ENCODE measurements at regions not wholly inside any gene's neighbourhood (a gene's known extent, or its start where the extent isn't known, plus 50 kb on each side); places are given as distances from the start of the nearest gene placed in this dataset.

DNA sequence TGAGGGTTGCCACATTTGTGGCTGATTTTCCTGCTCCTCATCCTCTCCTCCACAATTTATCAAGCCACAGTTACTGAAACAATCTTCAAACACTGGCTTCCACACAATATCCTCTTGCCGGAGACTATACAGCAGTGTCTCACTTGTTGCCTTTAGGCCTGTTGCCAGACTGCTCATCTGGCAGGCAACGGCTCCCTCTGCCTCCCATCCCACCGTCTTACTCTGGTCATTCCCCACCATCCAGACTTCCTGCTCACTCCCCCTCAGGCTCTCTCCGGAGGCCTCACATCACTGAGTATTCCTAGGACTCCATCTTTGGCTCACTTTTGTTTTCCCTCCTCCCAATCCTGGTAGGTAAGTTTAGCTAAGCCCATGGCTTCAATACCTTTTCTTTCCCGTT lies 301.9 kb downstream of the IL20RB start:
- Histone ChIP-seq H3K36me3 (replicated peaks in 1 of 2; ENCODE audit: control insufficient read depth in 1 of 2, insufficient read depth in 2 of 2, low read length in 2 of 2) (no peaks in the 10 kb centered on the region), H3K9ac (ENCODE audit: insufficient read depth, low read length, poor library complexity, severe bottlenecking) (no peak overlapping the region), H3K4me1 (ENCODE audit: control insufficient read depth in 1 of 2, insufficient read depth in 2 of 2, low read length in 2 of 2) (no peaks in the 10 kb centered on the region), H3K4me2 (replicated peaks; ENCODE audit: extremely low read depth, low read length, poor library complexity, severe bottlenecking) (no peak overlapping the region), H2AFZ (ENCODE audit: insufficient read depth, low read depth, low read length, poor library complexity, severe bottlenecking) (no peak overlapping the region), H3K27me3 (ENCODE audit: control insufficient read depth in 2 of 2, insufficient read depth in 2 of 2, low read length in 2 of 2) (no peaks in the 10 kb centered on the region), H3K27ac (ENCODE audit: low read depth in 1 of 2, low read length in 2 of 2) (no peak overlapping the region), H4K20me1 (ENCODE audit: insufficient read depth, low read length) (no peaks in the 10 kb centered on the region), H3K4me3 (replicated peaks in 1 of 3; ENCODE audit: low read depth in 2 of 3, low read length in 3 of 3) (no peak overlapping the region), H3K79me2 (ENCODE audit: insufficient read depth, low read length) (no peaks in the 10 kb centered on the region), H3K9me3 (replicated peaks in 1 of 2; ENCODE audit: control insufficient read depth in 1 of 2, insufficient read depth in 1 of 2, low read length in 2 of 2) (peaks cover 0 to 3% of the 10 kb centered on the region in 2 donors)
- Mint-ChIP-seq H3K27me3 (ENCODE audit: low read depth in 3 of 3) (peaks cover 0 to 5% (median 3%) of the 10 kb centered on the region in 3 donors), H3K9me3 (peaks cover 0 to 8% (median 2%) of the 10 kb centered on the region in 7 donors), H3K4me1 (no peaks in the 10 kb centered on the region), H3K27ac (no peak overlapping the region), H3K4me3 (no peak overlapping the region), H3K36me3 (no peaks in the 10 kb centered on the region)
- intact Hi-C loops (cut with micrococcal nuclease): no loop called here
- no peak for DNase-seq
- 35% methylated on average over 4 of the region's 5 CpGs for WGBS (ENCODE audit: insufficient coverage)
- TF ChIP-seq, protein P1, sequence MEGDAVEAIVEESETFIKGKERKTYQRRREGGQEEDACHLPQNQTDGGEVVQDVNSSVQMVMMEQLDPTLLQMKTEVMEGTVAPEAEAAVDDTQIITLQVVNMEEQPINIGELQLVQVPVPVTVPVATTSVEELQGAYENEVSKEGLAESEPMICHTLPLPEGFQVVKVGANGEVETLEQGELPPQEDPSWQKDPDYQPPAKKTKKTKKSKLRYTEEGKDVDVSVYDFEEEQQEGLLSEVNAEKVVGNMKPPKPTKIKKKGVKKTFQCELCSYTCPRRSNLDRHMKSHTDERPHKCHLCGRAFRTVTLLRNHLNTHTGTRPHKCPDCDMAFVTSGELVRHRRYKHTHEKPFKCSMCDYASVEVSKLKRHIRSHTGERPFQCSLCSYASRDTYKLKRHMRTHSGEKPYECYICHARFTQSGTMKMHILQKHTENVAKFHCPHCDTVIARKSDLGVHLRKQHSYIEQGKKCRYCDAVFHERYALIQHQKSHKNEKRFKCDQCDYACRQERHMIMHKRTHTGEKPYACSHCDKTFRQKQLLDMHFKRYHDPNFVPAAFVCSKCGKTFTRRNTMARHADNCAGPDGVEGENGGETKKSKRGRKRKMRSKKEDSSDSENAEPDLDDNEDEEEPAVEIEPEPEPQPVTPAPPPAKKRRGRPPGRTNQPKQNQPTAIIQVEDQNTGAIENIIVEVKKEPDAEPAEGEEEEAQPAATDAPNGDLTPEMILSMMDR (IDR thresholded peaks at IDR 0.05): no peak

DNA sequence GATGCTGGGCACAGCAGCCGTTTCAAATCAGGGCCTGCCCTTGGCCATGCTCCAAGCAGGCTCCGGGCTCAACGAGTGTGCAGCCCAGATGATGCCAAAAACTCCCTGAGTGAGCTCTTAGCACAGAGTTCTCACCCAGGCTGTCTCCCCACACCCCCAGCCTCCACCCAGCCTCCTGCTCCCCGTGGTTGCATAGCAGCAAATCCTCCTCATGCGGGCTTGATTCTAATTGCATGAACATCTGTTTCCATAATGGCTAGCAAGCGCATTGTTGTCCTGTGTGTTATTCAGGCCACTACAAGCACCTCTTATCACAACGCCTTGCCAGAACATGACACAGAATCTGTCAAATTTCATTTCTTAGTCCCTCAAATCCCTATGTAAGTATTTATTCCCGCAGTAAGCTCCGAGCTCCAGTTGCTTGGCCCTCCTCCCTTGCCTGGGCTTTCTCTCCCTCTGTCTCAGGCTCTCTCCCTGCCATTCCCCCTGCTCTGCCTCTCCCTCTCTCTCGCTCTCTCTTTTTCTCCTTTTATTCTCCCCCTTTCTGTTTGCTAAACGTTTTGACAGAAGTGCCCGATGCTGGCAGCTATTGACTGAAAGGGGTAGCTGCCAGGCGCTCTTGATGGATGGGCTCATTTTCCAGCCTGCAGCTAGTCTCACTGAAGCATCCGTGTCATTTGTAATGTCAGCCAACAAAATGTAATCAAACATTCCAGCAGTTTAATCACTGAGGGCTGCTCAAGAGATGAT lies 306.5 kb downstream of the IL20RB start:
- no peak overlapping the region for H2AFZ ChIP-seq (ENCODE audit: insufficient read depth, low read depth, low read length, poor library complexity, severe bottlenecking)
- Mint-ChIP-seq H3K9me3 (peaks cover 0 to 5% (median 2%) of the 10 kb centered on the region in 7 donors), H3K27ac (no peak overlapping the region), H3K36me3 (no peaks in the 10 kb centered on the region), H3K27me3 (ENCODE audit: low read depth in 3 of 3) (peaks cover 0 to 5% (median 4%) of the 10 kb centered on the region in 3 donors), H3K4me1 (no peaks in the 10 kb centered on the region), H3K4me3 (peak overlapping the region in 1 of 2 donors; percentile 6)
- H3K9ac ChIP-seq (ENCODE audit: insufficient read depth, low read length, poor library complexity, severe bottlenecking): no peak overlapping the region
- H3K4me2 ChIP-seq (replicated peaks; ENCODE audit: extremely low read depth, low read length, poor library complexity, severe bottlenecking): no peak overlapping the region
- H3K27ac ChIP-seq (ENCODE audit: low read depth in 1 of 2, low read length in 2 of 2): no peak overlapping the region
- intact Hi-C loops (cut with micrococcal nuclease): no loop called here
- peaks cover 0 to 3% of the 10 kb centered on the region in 2 donors for H3K9me3 ChIP-seq (replicated peaks in 1 of 2; ENCODE audit: control insufficient read depth in 1 of 2, insufficient read depth in 1 of 2, low read length in 2 of 2)
- no peaks in the 10 kb centered on the region for H3K36me3 ChIP-seq (replicated peaks in 1 of 2; ENCODE audit: control insufficient read depth in 1 of 2, insufficient read depth in 2 of 2, low read length in 2 of 2)
- no peaks in the 10 kb centered on the region for H3K27me3 ChIP-seq (ENCODE audit: control insufficient read depth in 2 of 2, insufficient read depth in 2 of 2, low read length in 2 of 2)
- H3K4me3 ChIP-seq (replicated peaks in 1 of 3; ENCODE audit: low read depth in 2 of 3, low read length in 3 of 3): no peak overlapping the region
- H3K79me2 ChIP-seq (ENCODE audit: insufficient read depth, low read length): no peaks in the 10 kb centered on the region
- 63% methylated on average over 10 of the region's 14 CpGs for WGBS (ENCODE audit: insufficient coverage)
- no peaks in the 10 kb centered on the region for H3K4me1 ChIP-seq (ENCODE audit: control insufficient read depth in 1 of 2, insufficient read depth in 2 of 2, low read length in 2 of 2)
- no peaks in the 10 kb centered on the region for H4K20me1 ChIP-seq (ENCODE audit: insufficient read depth, low read length)
- DNase-seq: no peak
- TF ChIP-seq, protein P1 (IDR thresholded peaks at IDR 0.05): no peak

Data from CD14-positive monocyte (primary cell).